ENCODE measurements at regions not wholly inside any gene's neighbourhood (a gene's known extent, or its start where the extent isn't known, plus 50 kb on each side); places are given as distances from the start of the nearest gene placed in this dataset.

DNA sequence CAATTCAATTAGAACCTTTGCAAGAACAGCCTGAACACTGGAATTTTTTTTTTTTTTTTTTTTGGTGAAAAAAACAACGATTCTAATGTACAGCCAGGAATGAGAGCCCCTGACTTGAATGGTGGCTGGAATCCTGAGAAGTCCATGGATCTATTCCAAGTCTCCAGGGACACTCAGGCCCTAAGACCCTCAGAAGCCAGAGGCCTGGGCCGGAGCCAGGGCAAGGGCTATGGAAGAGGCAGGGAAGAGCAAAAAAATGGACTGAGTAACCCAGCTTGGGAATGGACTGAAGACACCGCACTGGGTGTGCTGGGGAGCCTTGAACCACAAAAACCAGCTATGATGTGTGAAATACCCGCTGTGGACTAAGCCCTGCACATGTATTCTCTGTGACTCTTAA is 60.3 kb upstream of the LHX1 start:
- Mint-ChIP-seq H3K36me3 (ENCODE audit: insufficient read depth) (no peaks in the 10 kb centered on the region), H3K27me3 (peaks cover 23% of the 10 kb centered on the region), H3K9me3 (ENCODE audit: low read depth) (peaks cover 6% of the 10 kb centered on the region), H3K27ac (no peak overlapping the region), H3K4me3 (ENCODE audit: low read depth) (no peak overlapping the region), H3K4me1 (ENCODE audit: low read depth) (no peaks in the 10 kb centered on the region)
- no peak for DNase-seq (ENCODE audit: low spot score, unreplicated experiment)
- TF ChIP-seq, protein P1, sequence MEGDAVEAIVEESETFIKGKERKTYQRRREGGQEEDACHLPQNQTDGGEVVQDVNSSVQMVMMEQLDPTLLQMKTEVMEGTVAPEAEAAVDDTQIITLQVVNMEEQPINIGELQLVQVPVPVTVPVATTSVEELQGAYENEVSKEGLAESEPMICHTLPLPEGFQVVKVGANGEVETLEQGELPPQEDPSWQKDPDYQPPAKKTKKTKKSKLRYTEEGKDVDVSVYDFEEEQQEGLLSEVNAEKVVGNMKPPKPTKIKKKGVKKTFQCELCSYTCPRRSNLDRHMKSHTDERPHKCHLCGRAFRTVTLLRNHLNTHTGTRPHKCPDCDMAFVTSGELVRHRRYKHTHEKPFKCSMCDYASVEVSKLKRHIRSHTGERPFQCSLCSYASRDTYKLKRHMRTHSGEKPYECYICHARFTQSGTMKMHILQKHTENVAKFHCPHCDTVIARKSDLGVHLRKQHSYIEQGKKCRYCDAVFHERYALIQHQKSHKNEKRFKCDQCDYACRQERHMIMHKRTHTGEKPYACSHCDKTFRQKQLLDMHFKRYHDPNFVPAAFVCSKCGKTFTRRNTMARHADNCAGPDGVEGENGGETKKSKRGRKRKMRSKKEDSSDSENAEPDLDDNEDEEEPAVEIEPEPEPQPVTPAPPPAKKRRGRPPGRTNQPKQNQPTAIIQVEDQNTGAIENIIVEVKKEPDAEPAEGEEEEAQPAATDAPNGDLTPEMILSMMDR (IDR thresholded peaks at IDR 0.05; ENCODE audit: unreplicated experiment) = no peak

DNA sequence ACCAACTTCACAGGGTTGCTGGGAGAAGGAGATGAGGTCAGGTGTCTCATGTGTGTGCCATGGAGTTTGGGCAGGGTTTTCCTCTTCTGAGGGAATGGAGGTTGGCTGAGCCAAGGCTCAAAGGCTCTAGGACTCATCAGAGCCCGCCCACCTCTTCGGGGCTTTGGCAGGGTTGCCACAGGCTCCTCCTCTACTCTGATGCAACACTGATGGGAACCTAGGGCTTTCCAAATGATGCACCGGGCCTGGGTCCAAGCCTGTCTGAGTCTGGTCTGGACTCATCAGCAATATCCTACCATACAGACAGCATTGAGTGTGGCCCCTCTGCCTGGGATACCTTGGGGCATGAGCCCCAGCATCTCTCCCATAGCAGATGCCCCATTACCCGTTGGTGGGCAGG is 59.5 kb upstream of the LHX1 start:
- Mint-ChIP-seq H3K9me3 (ENCODE audit: low read depth) (peaks cover 11% of the 10 kb centered on the region), H3K27me3 (peaks cover 28% of the 10 kb centered on the region), H3K27ac (no peak overlapping the region), H3K4me3 (ENCODE audit: low read depth) (no peak overlapping the region), H3K4me1 (ENCODE audit: low read depth) (no peaks in the 10 kb centered on the region), H3K36me3 (ENCODE audit: insufficient read depth) (no peaks in the 10 kb centered on the region)
- DNase-seq (ENCODE audit: low spot score, unreplicated experiment) = no peak
- TF ChIP-seq, protein P1 (IDR thresholded peaks at IDR 0.05; ENCODE audit: unreplicated experiment) = no peak

DNA sequence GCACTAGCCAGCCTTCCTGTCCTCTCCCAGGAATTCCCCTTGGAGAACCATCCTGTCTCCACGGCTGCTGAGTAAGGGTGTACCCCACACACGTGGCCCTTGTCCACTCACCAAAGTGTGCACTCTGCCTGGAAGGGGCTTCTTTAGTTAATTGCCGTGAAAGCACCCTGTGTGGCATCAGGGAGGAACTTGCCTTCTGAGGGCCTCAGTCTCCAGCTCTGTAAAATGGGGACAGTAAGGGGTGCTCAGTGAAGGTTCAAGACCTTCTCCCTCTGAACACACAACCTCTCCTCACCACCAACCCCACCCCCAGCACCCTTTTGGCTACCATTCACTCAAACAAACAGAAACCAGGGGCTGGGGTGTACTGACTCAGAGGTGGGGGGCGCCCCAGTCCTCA is 59.1 kb upstream of the LHX1 start:
- no peak overlapping the region for H3K27ac Mint-ChIP-seq
- H3K4me1 Mint-ChIP-seq (ENCODE audit: low read depth) = no peaks in the 10 kb centered on the region
- TF ChIP-seq, protein P1 (IDR thresholded peaks at IDR 0.05; ENCODE audit: unreplicated experiment) = no peak
- peaks cover 28% of the 10 kb centered on the region for H3K27me3 Mint-ChIP-seq
- peaks cover 11% of the 10 kb centered on the region for H3K9me3 Mint-ChIP-seq (ENCODE audit: low read depth)
- no peaks in the 10 kb centered on the region for H3K36me3 Mint-ChIP-seq (ENCODE audit: insufficient read depth)
- no peak for DNase-seq (ENCODE audit: low spot score, unreplicated experiment)
- H3K4me3 Mint-ChIP-seq (ENCODE audit: low read depth) = no peak overlapping the region

DNA sequence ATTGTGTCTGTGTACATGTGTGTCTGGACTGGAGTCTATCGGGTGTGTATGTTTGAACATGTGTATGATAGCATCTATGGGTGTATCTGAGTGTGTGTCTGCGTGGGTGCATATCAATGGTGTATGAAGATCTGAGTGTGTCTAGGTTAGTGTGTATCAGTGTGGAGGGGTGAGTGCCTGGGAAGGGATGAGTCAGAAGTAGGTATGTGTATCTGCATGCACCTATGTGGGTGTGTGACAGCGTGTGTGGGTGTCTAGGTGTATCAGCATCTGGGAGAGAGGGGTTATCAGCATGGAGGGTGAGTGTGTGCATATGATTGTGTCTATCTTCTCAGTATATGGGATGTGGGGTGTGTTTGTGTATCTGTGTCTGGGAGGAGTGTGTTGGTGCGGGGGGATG is 58.2 kb upstream of the LHX1 start:
- TF ChIP-seq, protein P1 (IDR thresholded peaks at IDR 0.05; ENCODE audit: unreplicated experiment) = no peak
- DNase-seq (ENCODE audit: low spot score, unreplicated experiment) = no peak
- Mint-ChIP-seq H3K9me3 (ENCODE audit: low read depth) (peaks cover 11% of the 10 kb centered on the region), H3K36me3 (ENCODE audit: insufficient read depth) (no peaks in the 10 kb centered on the region), H3K27me3 (peaks cover 28% of the 10 kb centered on the region), H3K27ac (peak overlapping the region; percentile 0), H3K4me1 (ENCODE audit: low read depth) (no peaks in the 10 kb centered on the region), H3K4me3 (ENCODE audit: low read depth) (no peak overlapping the region)

DNA sequence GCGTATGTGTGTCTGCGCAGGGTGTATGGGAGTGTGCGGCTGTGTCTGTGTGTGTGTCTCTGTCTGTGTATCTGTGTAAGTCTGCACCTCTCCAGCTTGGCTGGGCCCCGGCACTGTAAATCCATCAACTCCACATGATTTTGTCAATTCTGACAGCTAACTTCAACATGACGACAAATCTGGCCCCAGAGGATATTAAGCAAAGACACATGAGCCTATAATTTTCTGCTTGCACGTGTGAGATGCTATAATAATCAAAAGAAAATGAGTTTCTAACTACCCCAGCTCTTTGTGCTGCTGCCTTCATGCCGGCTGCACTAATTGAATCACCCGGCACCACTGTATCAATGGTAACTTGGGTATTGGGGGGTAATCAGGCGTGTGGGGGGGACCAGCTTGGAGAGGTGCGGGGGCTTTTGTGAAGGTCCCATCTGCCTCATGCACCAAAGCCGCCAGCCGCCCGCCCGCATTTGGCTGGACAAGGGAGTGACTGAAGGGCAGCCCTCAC is 57.6 kb upstream of the LHX1 start:
- peaks cover 11% of the 10 kb centered on the region for H3K9me3 Mint-ChIP-seq (ENCODE audit: low read depth)
- no peak overlapping the region for H3K27ac Mint-ChIP-seq
- DNase-seq (ENCODE audit: low spot score, unreplicated experiment) = no peak
- H3K36me3 Mint-ChIP-seq (ENCODE audit: insufficient read depth) = no peaks in the 10 kb centered on the region
- no peak overlapping the region for H3K4me3 Mint-ChIP-seq (ENCODE audit: low read depth)
- peaks cover 28% of the 10 kb centered on the region for H3K27me3 Mint-ChIP-seq
- TF ChIP-seq, protein P1 (IDR thresholded peaks at IDR 0.05; ENCODE audit: unreplicated experiment) = no peak
- peaks cover 2% of the 10 kb centered on the region for H3K4me1 Mint-ChIP-seq (ENCODE audit: low read depth)
